NB4 (cell line): ENCODE measurements at regions not wholly inside any gene's neighbourhood (a gene's known extent, or its start where the extent isn't known, plus 50 kb on each side); places are given as distances from the start of the nearest gene placed in this dataset.
A peak's percentile ranks its signal among the peaks of the same experiment; 100 is the strongest.

ENCODE experiments used
- DNase-seq: peaks from one replicate; pipeline ENCODE4 v3.0.0; 2010; ENCODE audit warnings: low read depth
- H3K4me3 ChIP-seq: one replicate; pipeline ENCODE4 v1.5.1; 2011; ENCODE audit warnings: mild to moderate bottlenecking, low read depth, low read length, moderate library complexity
- CTCF ChIP-seq: IDR thresholded peaks from one replicate; pipeline ENCODE4 v1.5.1; 2012; ENCODE audit warnings: low read depth, low read length
- MAX ChIP-seq: IDR thresholded peaks from 2 replicates; pipeline ENCODE4 v1.6.1; 2011; ENCODE audit warnings: low read depth, low read length
- MYC ChIP-seq: IDR thresholded peaks from 2 replicates; pipeline ENCODE4 v1.6.1; 2011; ENCODE audit warnings: low read depth, low read length
- POLR2A ChIP-seq: IDR thresholded peaks from 2 replicates; pipeline ENCODE4 v1.6.1; 2011; ENCODE audit warnings: mild to moderate bottlenecking; ENCODE audit not compliant: insufficient read length; ENCODE audit errors: extremely low read depth

GRCh38 chr20:60349418-60349817 lies 391.2 kb downstream of the CDH26 start:
- DNase-seq = peak; percentile 25
- H3K4me3 ChIP-seq = no peak overlapping the region
- no peak for TF ChIP-seq MYC
- TF ChIP-seq POLR2A = no peak
- TF ChIP-seq MAX = no peak
- TF ChIP-seq CTCF = no peak

GRCh38 chr20:60352017-60352416 lies 393.8 kb downstream of the CDH26 start:
- H3K4me3 ChIP-seq = no peak overlapping the region
- no peak for DNase-seq

GRCh38 chr20:60352596-60352995 lies 394.4 kb downstream of the CDH26 start:
- DNase-seq = no peak
- TF ChIP-seq MYC = no peak
- no peak for TF ChIP-seq POLR2A
- TF ChIP-seq MAX = no peak
- no peak for TF ChIP-seq CTCF
- no peak overlapping the region for H3K4me3 ChIP-seq

More at GRCh38 chr20:60352017-60352416, 393.8 kb downstream of the CDH26 start:
- no peak for TF ChIP-seq CTCF
- no peak for TF ChIP-seq MAX
- TF ChIP-seq POLR2A = no peak
- TF ChIP-seq MYC = no peak

GRCh38 chr20:60354024-60354580 lies 395.9 kb downstream of the CDH26 start:
- no peak for TF ChIP-seq MAX
- TF ChIP-seq POLR2A = no peak
- no peak for TF ChIP-seq MYC
- no peak for TF ChIP-seq CTCF
- no peak overlapping the region for H3K4me3 ChIP-seq
- no peak for DNase-seq

- DNase-seq = no peak
- no peak for TF ChIP-seq MAX
- no peak overlapping the region for H3K4me3 ChIP-seq
Measured at GRCh38 chr20:60358101-60358500, 399.9 kb downstream of the CDH26 start.

GRCh38 chr20:60359010-60359409 lies 400.8 kb downstream of the CDH26 start:
- DNase-seq = no peak
- no peak overlapping the region for H3K4me3 ChIP-seq
- TF ChIP-seq MAX (no peak), MYC (no peak), POLR2A (no peak), CTCF (no peak)
